HG03575 (cell line): ENCODE measurements at regions not wholly inside any gene's neighbourhood (a gene's known extent, or its start where the extent isn't known, plus 50 kb on each side); places are given as distances from the start of the nearest gene placed in this dataset.

ENCODE experiments used
- ATAC-seq: cut with Tn5 transposase; IDR thresholded peaks from one replicate; pipeline ENCODE4 v1.9.1; 2021; ENCODE audit not compliant: unreplicated experiment, insufficient number of reproducible peaks, low FRiP score; ENCODE audit errors: extremely low read depth

DNA sequence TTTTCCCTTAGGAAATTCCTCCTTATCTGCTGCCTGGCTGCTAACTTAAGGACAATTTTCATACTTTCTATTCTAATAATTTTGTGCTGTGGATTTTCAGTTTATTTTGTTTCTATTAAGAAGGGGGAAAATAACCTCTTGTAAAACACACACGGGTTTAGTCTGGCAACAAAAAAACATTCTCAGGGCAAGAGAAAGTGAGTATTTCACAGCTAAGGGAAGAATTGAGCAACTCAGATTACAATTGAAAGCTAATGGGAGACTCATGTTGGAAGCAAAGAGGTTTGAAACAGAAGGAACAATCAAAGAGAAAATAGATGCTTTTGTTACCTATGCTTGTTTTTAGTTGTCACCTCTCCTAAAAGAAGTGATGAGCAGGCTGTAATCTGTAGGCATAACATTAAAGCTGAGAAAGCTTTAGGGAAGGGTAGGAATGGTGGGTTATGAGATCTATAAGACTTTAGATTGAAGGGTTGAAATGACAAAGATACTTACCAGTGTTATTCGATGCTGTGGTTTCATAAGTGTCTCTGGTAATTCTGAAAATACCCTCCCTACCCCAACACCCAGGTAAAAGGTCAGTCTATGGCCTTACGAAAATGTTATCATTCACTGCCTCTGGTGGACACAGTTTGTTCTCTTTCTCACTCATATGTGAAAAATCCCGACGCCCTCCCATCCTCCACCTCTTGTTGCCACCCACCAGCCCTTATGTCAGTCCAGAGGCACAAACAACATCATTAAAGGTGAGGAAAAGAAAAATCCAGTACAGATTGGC, 510.9 kb downstream of the TXNL1 start:
- no peak for ATAC-seq

DNA sequence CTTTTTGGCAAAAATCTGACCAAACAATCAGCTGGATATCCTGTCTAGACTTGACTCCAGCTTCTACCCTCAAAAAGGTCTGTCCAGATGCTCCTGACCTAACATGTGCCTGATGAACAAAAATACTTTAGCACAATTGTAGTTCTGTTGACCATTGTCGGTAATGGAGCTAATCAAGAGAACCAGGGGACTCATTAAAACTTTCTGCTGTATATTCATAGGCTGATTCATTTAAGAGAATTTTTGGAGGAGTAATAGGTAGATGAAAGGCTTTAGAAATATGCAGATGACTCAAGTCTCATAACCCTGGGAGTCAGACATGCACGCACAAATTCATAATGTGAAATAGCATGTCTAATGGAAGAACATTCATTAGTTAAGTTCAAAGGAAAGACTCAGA, 514.2 kb downstream of the TXNL1 start:
- no peak for ATAC-seq

DNA sequence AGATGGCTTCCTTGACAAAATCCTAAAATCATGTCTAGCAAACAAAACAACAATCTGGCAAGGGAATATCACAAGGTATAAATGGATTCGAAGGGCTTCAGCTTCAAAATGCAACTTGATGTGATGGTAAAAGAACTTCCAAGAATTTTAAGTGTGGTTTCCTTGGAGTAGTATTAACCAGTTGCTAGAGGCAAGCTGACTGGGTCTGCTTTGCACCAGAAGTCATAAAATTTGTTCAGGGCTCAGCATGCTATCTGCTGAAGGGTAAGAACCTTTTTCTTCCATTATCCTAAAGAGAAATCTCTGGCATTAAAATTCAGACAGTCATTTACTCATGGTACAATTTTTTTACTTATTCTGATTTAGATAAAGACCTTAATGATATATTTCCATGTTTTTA, 516.7 kb downstream of the TXNL1 start:
- ATAC-seq: no peak

- ATAC-seq: no peak
These were observed 517.6 kb downstream of the TXNL1 start for GRCh38 chr18:56120782-56121181.

- ATAC-seq: no peak
These were observed 518.7 kb downstream of the TXNL1 start for GRCh38 chr18:56119681-56120080.

DNA sequence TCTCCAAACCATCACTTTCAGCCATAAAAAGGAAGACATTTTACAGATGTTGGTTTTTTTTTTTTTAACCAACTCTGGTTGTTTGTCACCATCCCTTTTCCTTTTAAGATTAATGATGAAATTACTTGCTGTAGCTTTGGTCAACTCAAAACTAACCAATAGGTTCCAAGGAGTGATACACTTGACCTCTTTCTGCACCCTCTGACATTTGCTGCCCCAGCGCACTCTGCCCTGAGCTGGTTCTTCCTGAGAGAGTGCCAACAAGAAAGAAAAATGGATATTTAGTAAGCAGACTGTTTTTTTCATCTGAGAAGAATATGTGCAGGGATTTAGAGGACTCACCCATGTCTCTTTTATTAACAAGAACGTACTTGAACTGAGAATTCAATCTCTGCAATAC, 520.0 kb downstream of the TXNL1 start:
- no peak for ATAC-seq

GRCh38 chr18:56115071-56116015, 523.0 kb downstream of the TXNL1 start:
- ATAC-seq: no peak

- no peak for ATAC-seq
These were observed 525.0 kb upstream of the TCF4 start for GRCh38 chr18:56112984-56113383.

DNA sequence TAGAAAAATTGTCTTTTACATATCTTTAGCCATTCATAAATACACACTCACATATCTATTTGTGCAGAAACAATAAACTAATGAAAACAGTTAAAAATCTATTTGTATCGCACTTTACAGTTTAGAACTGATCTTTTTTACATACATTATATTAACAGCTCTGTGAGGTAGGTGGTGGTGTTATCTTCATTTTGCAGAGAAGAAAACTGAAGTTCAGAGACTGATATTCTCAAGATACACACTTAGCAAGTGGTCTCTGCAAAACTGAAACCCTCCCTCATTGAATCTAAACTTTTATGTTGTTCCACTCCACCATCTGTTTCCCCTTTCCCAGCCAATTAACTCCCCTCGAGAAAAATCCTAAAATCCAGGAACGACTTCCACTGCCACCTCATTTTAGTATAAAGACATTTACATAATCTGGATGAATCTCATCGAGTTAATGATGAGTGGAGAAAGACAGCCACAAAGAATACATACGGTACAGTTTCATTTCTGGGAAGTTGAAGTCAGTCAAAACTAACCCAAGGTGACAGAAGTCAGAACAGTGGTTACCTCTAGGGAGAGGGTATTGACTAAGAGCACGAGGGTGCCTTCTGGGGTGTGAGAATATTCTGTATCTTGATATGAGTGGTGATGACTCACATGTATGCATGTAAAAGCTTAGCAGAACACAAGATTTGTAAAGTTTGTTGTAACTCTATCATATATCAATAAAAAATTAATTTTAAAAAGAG, 524.2 kb upstream of the TCF4 start:
- ATAC-seq: peak; percentile 99

- ATAC-seq: no peak
These were observed 521.8 kb upstream of the TCF4 start for GRCh38 chr18:56109757-56110156.

GRCh38 chr18:56108478-56109367, 520.7 kb upstream of the TCF4 start:
- no peak for ATAC-seq

- no peak for ATAC-seq
These were observed 520.0 kb upstream of the TCF4 start for GRCh38 chr18:56107821-56108477.

DNA sequence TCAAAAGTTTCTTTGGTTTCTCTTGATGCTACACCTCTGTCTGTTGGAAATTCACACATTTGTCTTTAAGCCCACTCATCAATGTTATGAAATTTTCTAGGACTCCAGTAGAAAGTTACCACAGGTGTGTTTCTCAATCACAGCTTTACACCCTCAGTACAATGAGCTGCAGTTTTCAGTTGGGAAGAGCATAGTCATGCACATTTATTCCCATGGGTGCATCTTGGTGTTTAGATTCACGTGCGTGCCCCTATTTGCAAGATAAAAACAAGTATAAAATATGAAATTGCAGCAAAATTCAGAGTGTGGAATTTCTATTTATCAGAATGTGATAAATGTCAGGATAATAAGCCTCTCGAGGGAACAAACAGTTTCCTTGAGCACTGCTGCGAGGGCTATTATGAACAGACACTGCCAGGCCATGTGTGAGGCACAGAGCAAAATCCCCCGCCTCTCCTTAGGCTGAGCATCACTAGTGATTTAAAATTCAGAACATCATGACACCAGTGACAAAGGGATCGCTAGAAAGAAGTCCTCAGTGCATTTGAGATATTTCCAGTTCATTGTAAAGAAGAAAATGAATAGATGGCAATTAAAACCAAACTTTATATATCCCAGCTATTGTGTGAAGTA, 512.2 kb upstream of the TCF4 start:
- ATAC-seq: no peak

GRCh38 chr18:56097621-56098020, 509.6 kb upstream of the TCF4 start:
- no peak for ATAC-seq

DNA sequence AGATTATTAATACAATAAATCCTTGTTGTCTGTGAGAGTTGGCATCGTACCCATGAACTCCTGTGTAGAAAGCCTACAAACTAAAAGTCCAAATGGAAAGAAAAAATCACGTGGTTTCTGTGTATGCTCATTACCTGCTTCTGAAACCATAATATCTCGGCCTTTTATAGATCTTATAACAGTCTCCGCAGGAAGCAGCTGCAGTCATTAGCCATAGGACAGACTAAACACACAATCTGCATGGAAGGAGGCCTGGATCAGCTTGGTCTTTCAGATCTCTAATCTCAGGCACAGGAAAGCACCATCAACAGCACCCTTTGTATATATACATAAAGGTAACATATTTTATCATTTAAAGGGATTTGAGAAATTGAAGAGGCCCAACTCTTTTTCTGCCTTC, 508.9 kb upstream of the TCF4 start:
- ATAC-seq: no peak

DNA sequence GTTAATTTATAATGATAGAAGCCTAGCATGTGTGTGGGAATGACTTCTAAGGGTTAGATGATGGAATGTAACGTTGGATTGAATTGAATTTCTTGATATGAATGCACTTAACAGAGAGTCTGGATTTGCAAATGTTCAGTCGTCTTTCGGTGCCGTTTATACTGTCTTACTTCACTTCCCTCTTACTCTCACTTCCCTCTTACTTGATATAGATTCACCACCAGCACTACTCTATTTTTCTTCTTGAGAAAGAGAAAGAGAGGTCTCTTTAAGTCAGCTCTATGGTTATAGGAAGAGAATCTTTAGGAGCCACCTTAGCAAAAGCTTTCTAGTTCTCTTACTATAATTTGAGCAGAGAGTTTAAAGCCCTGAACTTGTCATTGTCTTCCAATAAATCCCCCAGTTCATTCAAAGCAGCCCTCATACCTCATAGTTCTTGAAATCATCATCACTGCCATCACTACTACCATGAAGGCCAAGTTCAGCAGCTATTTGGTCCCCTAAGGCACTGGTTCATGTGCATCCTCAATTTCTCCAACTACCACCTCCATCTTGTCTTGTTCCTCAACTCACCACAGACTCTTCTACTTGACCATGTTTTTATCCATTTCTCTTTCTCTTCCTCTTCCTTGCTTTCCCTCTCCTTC, 501.7 kb upstream of the TCF4 start:
- no peak for ATAC-seq

DNA sequence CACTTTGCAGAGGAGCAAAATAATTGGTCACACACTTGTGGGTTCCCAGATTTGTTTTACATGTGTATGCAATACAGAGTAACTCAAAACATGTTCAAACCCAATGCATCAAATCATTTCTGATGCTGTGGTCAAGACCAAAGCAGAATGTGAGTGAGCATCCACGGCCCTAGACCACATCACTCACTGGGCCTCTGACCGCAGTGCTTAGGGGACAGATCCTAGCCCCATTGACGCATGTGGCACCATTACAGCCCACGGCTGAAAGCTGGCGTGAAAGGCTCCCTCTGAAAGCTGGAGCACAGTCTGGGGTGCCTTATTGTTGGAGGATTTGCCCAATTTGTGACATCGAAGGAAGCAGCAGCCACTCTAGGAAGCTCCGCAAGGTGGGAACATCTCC, 498.8 kb upstream of the TCF4 start:
- no peak for ATAC-seq
